22Rv1 (cell line): ENCODE measurements at regions not wholly inside any gene's neighbourhood (a gene's known extent, or its start where the extent isn't known, plus 50 kb on each side); places are given as distances from the start of the nearest gene placed in this dataset.

Experiments used
- CTCF ChIP-seq: fragments of 450-650 bp; IDR thresholded peaks from 2 replicates; pipeline ENCODE4 v1.5.1; 2017; ENCODE audit warnings: mild to moderate bottlenecking
- ZFX ChIP-seq: fragments of 450-650 bp; IDR thresholded peaks from 2 replicates; pipeline ENCODE4 v1.6.1; 2017; ENCODE audit warnings: antibody characterized with exemption, borderline replicate concordance

DNA sequence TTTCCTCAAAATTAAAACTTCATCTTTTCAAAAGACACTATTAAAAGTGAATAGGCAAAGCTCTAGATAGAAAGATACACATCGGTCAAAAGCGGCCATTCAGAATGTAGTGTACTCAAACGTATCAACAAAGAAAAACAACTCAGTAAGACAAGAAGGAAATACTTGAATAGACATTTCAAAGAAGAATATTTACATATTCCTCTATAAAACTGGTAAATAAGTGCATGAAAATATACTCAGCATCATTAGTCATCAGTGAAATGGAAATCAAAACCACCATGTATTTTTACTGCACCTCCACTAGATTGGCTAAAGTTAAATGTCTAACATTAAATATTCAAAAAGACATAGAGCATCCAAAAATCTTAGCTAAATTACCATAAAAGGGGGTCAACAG is 551.1 kb upstream of the SORCS1 start:
- TF ChIP-seq CTCF (no peak), ZFX (no peak)
